ENCODE measurements at regions not wholly inside any gene's neighbourhood (a gene's known extent, or its start where the extent isn't known, plus 50 kb on each side); places are given as distances from the start of the nearest gene placed in this dataset.

GRCh38 chr2:136424112-136424511 is 306.2 kb upstream of the CXCR4 start:
- H4K20me1 ChIP-seq (ENCODE audit: control insufficient read depth, extremely low read depth, insufficient read depth, low read length), result no peaks in the 10 kb centered on the region
- TF ChIP-seq CTCF (conservative IDR thresholded peaks at IDR 0.05 in 1 of 2, IDR thresholded peaks at IDR 0.05 in 1 of 2; ENCODE audit: low read depth in 1 of 2, low read length in 2 of 2) (no peak), EZH2 (IDR thresholded peaks at IDR 0.05; ENCODE audit: low read length, missing control alignments) (no peak)
- H3K27me3 ChIP-seq (ENCODE audit: control insufficient read depth, insufficient read depth, low read length), result no peaks in the 10 kb centered on the region
- no peak for DNase-seq (ENCODE audit: low read depth in 2 of 2)
- no peaks in the 10 kb centered on the region for H3K36me3 ChIP-seq (ENCODE audit: control insufficient read depth, insufficient read depth, low read length)
- H3K4me1 ChIP-seq (ENCODE audit: control insufficient read depth, extremely low read depth, insufficient read depth, low read length), result no peaks in the 10 kb centered on the region
- H3K4me2 ChIP-seq (ENCODE audit: extremely low read depth, insufficient read depth, low read length), result no peak overlapping the region
- no peak overlapping the region for H3K4me3 ChIP-seq (replicated peaks in 1 of 4; ENCODE audit: control extremely low read depth in 1 of 4, insufficient read depth in 1 of 4, low read depth in 3 of 4, low read length in 4 of 4)
- H3K79me2 ChIP-seq (ENCODE audit: control insufficient read depth, insufficient read depth, low read length), result no peaks in the 10 kb centered on the region
- H3K27ac ChIP-seq (ENCODE audit: insufficient read depth, low read length), result no peak overlapping the region
- H2AFZ ChIP-seq (ENCODE audit: low read length), result no peak overlapping the region
- no peaks in the 10 kb centered on the region for H3K9me3 ChIP-seq (ENCODE audit: control insufficient read depth, insufficient read depth, low read depth, low read length)
- no peak overlapping the region for H3K9ac ChIP-seq (ENCODE audit: insufficient read depth, low read length)

GRCh38 chr2:136423516-136423996 is 305.6 kb upstream of the CXCR4 start:
- H3K27ac ChIP-seq (ENCODE audit: insufficient read depth, low read length), result no peak overlapping the region
- H3K27me3 ChIP-seq (ENCODE audit: control insufficient read depth, insufficient read depth, low read length), result no peaks in the 10 kb centered on the region
- peak overlapping the region; percentile 79 for H3K4me2 ChIP-seq (ENCODE audit: extremely low read depth, insufficient read depth, low read length)
- no peaks in the 10 kb centered on the region for H3K9me3 ChIP-seq (ENCODE audit: control insufficient read depth, insufficient read depth, low read depth, low read length)
- no peak overlapping the region for H3K9ac ChIP-seq (ENCODE audit: insufficient read depth, low read length)
- H3K79me2 ChIP-seq (ENCODE audit: control insufficient read depth, insufficient read depth, low read length), result no peaks in the 10 kb centered on the region
- no peaks in the 10 kb centered on the region for H3K36me3 ChIP-seq (ENCODE audit: control insufficient read depth, insufficient read depth, low read length)
- peak overlapping the region; percentile 78 for H2AFZ ChIP-seq (ENCODE audit: low read length)
- H4K20me1 ChIP-seq (ENCODE audit: control insufficient read depth, extremely low read depth, insufficient read depth, low read length), result no peaks in the 10 kb centered on the region
- peak; percentile 48 to 55 for DNase-seq (ENCODE audit: low read depth in 2 of 2)
- TF ChIP-seq EZH2 (IDR thresholded peaks at IDR 0.05; ENCODE audit: low read length, missing control alignments) (no peak), CTCF (conservative IDR thresholded peaks at IDR 0.05 in 1 of 2, IDR thresholded peaks at IDR 0.05 in 1 of 2; ENCODE audit: low read depth in 1 of 2, low read length in 2 of 2) (peak; percentile 77 to 80)
- peak overlapping the region; percentile 19 to 56 (median 38) for H3K4me3 ChIP-seq (replicated peaks in 1 of 4; ENCODE audit: control extremely low read depth in 1 of 4, insufficient read depth in 1 of 4, low read depth in 3 of 4, low read length in 4 of 4)
- no peaks in the 10 kb centered on the region for H3K4me1 ChIP-seq (ENCODE audit: control insufficient read depth, extremely low read depth, insufficient read depth, low read length)

DNA sequence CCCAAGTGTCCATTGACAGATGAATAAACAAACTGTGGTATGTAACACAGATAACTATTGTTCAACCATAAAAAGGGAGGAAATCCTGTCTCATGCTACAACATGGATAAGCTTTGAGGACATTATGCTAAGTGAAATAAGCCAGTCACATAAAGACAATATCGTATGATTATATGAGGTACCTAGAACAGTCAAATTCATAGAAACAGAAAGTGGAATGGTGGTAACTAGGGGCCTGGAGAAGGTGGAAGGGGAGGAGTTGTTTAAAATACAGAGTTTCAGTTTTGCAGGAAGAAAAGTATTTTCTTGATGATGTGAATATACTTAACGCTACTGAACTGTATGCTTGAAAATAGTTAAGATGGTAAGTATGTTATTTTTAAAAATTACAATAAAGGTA is 304.6 kb upstream of the CXCR4 start:
- H4K20me1 ChIP-seq (ENCODE audit: control insufficient read depth, extremely low read depth, insufficient read depth, low read length), result no peaks in the 10 kb centered on the region
- H3K27ac ChIP-seq (ENCODE audit: insufficient read depth, low read length), result no peak overlapping the region
- no peaks in the 10 kb centered on the region for H3K9me3 ChIP-seq (ENCODE audit: control insufficient read depth, insufficient read depth, low read depth, low read length)
- no peak for TF ChIP-seq CTCF (conservative IDR thresholded peaks at IDR 0.05 in 1 of 2, IDR thresholded peaks at IDR 0.05 in 1 of 2; ENCODE audit: low read depth in 1 of 2, low read length in 2 of 2)
- no peak for TF ChIP-seq EZH2 (IDR thresholded peaks at IDR 0.05; ENCODE audit: low read length, missing control alignments)
- no peak for DNase-seq (ENCODE audit: low read depth in 2 of 2)
- no peak overlapping the region for H3K9ac ChIP-seq (ENCODE audit: insufficient read depth, low read length)
- no peaks in the 10 kb centered on the region for H3K27me3 ChIP-seq (ENCODE audit: control insufficient read depth, insufficient read depth, low read length)
- H3K36me3 ChIP-seq (ENCODE audit: control insufficient read depth, insufficient read depth, low read length), result no peaks in the 10 kb centered on the region
- no peaks in the 10 kb centered on the region for H3K4me1 ChIP-seq (ENCODE audit: control insufficient read depth, extremely low read depth, insufficient read depth, low read length)
- no peaks in the 10 kb centered on the region for H3K79me2 ChIP-seq (ENCODE audit: control insufficient read depth, insufficient read depth, low read length)
- H3K4me2 ChIP-seq (ENCODE audit: extremely low read depth, insufficient read depth, low read length), result no peak overlapping the region
- H3K4me3 ChIP-seq (replicated peaks in 1 of 4; ENCODE audit: control extremely low read depth in 1 of 4, insufficient read depth in 1 of 4, low read depth in 3 of 4, low read length in 4 of 4), result no peak overlapping the region
- H2AFZ ChIP-seq (ENCODE audit: low read length), result no peak overlapping the region
